ENCODE measurements at regions not wholly inside any gene's neighbourhood (a gene's known extent, or its start where the extent isn't known, plus 50 kb on each side); places are given as distances from the start of the nearest gene placed in this dataset.

DNA sequence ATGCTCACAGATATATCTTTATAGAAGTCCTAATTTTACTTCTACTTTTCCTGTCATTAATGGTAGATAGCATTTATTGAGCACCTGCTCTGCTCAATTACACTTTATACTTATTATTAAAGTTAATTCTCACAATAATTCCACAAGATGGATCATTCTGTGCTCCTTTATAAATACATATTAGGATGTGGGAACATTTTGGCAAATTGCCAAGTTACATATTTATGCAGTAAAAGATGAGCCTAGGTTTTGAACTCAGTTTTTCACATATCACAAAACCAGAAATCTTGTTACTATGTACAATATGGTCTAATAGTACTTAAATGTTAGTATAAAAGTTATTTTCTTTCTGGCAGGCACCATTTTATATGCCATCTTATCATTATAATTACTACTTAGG is 895.0 kb upstream of the B3GALT2 start:
- H3K4me3 ChIP-seq (ENCODE audit: low read depth, low read length) = no peak overlapping the region
- TF ChIP-seq, protein P1, sequence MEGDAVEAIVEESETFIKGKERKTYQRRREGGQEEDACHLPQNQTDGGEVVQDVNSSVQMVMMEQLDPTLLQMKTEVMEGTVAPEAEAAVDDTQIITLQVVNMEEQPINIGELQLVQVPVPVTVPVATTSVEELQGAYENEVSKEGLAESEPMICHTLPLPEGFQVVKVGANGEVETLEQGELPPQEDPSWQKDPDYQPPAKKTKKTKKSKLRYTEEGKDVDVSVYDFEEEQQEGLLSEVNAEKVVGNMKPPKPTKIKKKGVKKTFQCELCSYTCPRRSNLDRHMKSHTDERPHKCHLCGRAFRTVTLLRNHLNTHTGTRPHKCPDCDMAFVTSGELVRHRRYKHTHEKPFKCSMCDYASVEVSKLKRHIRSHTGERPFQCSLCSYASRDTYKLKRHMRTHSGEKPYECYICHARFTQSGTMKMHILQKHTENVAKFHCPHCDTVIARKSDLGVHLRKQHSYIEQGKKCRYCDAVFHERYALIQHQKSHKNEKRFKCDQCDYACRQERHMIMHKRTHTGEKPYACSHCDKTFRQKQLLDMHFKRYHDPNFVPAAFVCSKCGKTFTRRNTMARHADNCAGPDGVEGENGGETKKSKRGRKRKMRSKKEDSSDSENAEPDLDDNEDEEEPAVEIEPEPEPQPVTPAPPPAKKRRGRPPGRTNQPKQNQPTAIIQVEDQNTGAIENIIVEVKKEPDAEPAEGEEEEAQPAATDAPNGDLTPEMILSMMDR (IDR thresholded peaks at IDR 0.05; ENCODE audit: insufficient read depth, low read depth, low read length, missing control alignments) = no peak
- no peak for DNase-seq (ENCODE audit: low read depth)

DNA sequence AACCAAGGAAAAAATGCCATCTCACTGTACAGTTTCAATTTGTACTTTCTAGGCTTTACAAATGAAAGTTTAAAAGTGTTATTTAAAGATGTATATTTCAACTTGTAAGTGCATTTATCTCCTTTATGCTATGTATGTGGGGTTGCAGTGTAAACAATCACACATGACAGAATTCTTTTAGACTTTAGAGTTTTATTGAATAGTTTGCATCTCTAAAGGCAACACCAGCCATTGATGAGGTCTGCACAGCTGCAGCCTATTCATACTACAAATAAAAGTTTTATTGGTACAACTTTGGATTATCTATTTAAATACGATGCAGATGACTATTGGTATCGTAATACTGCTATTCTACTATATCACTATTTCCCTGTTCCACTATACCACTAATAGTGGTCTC is 894.4 kb upstream of the B3GALT2 start:
- no peak for DNase-seq (ENCODE audit: low read depth)
- TF ChIP-seq, protein P1 (IDR thresholded peaks at IDR 0.05; ENCODE audit: insufficient read depth, low read depth, low read length, missing control alignments) = no peak
- no peak overlapping the region for H3K4me3 ChIP-seq (ENCODE audit: low read depth, low read length)

- no peak overlapping the region for H3K4me3 ChIP-seq (ENCODE audit: low read depth, low read length)
- TF ChIP-seq, protein P1 (IDR thresholded peaks at IDR 0.05; ENCODE audit: insufficient read depth, low read depth, low read length, missing control alignments) = no peak
- peak; percentile 22 for DNase-seq (ENCODE audit: low read depth)
Observed at GRCh38 chr1:194078765-194079164, 892.4 kb upstream of the B3GALT2 start.

- TF ChIP-seq, protein P1 (IDR thresholded peaks at IDR 0.05; ENCODE audit: insufficient read depth, low read depth, low read length, missing control alignments) = no peak
- DNase-seq (ENCODE audit: low read depth) = no peak
- no peak overlapping the region for H3K4me3 ChIP-seq (ENCODE audit: low read depth, low read length)
Observed at GRCh38 chr1:194076646-194077045, 890.2 kb upstream of the B3GALT2 start.

GRCh38 chr1:194073833-194074232 is 887.4 kb upstream of the B3GALT2 start:
- no peak overlapping the region for H3K4me3 ChIP-seq (ENCODE audit: low read depth, low read length)
- TF ChIP-seq, protein P1 (IDR thresholded peaks at IDR 0.05; ENCODE audit: insufficient read depth, low read depth, low read length, missing control alignments) = no peak
- no peak for DNase-seq (ENCODE audit: low read depth)

GRCh38 chr1:194071205-194071604 is 884.8 kb upstream of the B3GALT2 start:
- DNase-seq (ENCODE audit: low read depth) = no peak
- no peak overlapping the region for H3K4me3 ChIP-seq (ENCODE audit: low read depth, low read length)
- TF ChIP-seq, protein P1 (IDR thresholded peaks at IDR 0.05; ENCODE audit: insufficient read depth, low read depth, low read length, missing control alignments) = no peak

GRCh38 chr1:194069831-194070218 is 883.4 kb upstream of the B3GALT2 start:
- H3K4me3 ChIP-seq (ENCODE audit: low read depth, low read length) = no peak overlapping the region
- TF ChIP-seq, protein P1 (IDR thresholded peaks at IDR 0.05; ENCODE audit: insufficient read depth, low read depth, low read length, missing control alignments) = no peak
- DNase-seq (ENCODE audit: low read depth) = no peak
